Panc1 (cell line): ENCODE measurements at regions not wholly inside any gene's neighbourhood (a gene's known extent, or its start where the extent isn't known, plus 50 kb on each side); places are given as distances from the start of the nearest gene placed in this dataset.

Experiments used
- ATAC-seq: fragments of 200-7000 bp; cut with Tn5 transposase; 2 replicates; pipeline ENCODE4 v1.9.1; 2020; ENCODE audit warnings: mild to moderate bottlenecking, moderate library complexity
- BruUV-seq: library from RNA; stranded (reverse); fragments of 400-500 nt; replicated peaks from 2 replicates; lab custom pipeline; 2021; lab: Mats Ljungman, UMichigan
- CTCF ChIA-PET: fragments of 300-600 bp; sonication (Branson Sonifier 250); formaldehyde crosslinking; loops from one replicate; lab custom pipeline; 2022; ENCODE audit warnings: antibody characterized with exemption; lab: Charles Lee
- POLR2A ChIA-PET: fragments of 300-600 bp; sonication (Branson Sonifier 250); formaldehyde crosslinking; loops from one replicate; lab custom pipeline; 2022; ENCODE audit warnings: antibody characterized with exemption; lab: Charles Lee
- DNase-seq: peaks from one replicate; pipeline ENCODE4 v3.0.0-alpha.2; 2010; ENCODE audit warnings: low read depth, low spot score
- H3K27ac ChIP-seq: 2 replicates; pipeline ENCODE4 v1.5.1; 2011; ENCODE audit warnings: mild to moderate bottlenecking, low read length, inconsistent platforms
- H3K27me3 ChIP-seq: fragments of 200-500 bp; sonication (Bioruptor generic); 2 replicates; pipeline ENCODE4 v1.6.0; 2014; ENCODE audit warnings: low read length, inconsistent platforms; ENCODE audit not compliant: control insufficient read depth, insufficient read depth
- H3K36me3 ChIP-seq: fragments of 200-500 bp; sonication (Bioruptor generic); 2 replicates; pipeline ENCODE4 v1.5.1; 2014; ENCODE audit warnings: inconsistent platforms, mild to moderate bottlenecking, low read length, moderate library complexity; ENCODE audit not compliant: control insufficient read depth, insufficient read depth
- H3K4me1 ChIP-seq: 2 replicates; pipeline ENCODE4 v1.5.1; 2011; ENCODE audit warnings: inconsistent platforms, mild to moderate bottlenecking, low read length, moderate library complexity; ENCODE audit not compliant: control insufficient read depth, insufficient read depth
- H3K4me3 ChIP-seq, 2 experiments: 2 replicates each; pipeline ENCODE4 v1.5.1; 2011 to 2012; ENCODE audit warnings: low read depth in 2 of 2, low read length in 2 of 2, mild to moderate bottlenecking in 2 of 2, inconsistent platforms in 1 of 2, moderate library complexity in 1 of 2
- H3K9me3 ChIP-seq: fragments of 200-500 bp; sonication (Bioruptor generic); 2 replicates; pipeline ENCODE4 v1.5.1; 2014; ENCODE audit warnings: low read depth, mild to moderate bottlenecking, inconsistent platforms, low read length, moderate library complexity; ENCODE audit not compliant: control insufficient read depth, insufficient read depth
- POLR2AphosphoS5 ChIP-seq: IDR thresholded peaks from 2 replicates; pipeline ENCODE4 v1.6.1; 2012; ENCODE audit warnings: mild to moderate bottlenecking, low read depth, low read length, moderate library complexity
- REST ChIP-seq, 2 experiments: IDR thresholded peaks; 2 replicates each; pipeline ENCODE4 v1.6.1; 2011 to 2012; ENCODE audit warnings: low read depth in 2 of 2, control low read depth in 1 of 2, low read length in 1 of 2, mild to moderate bottlenecking in 1 of 2, moderate library complexity in 1 of 2; ENCODE audit not compliant: insufficient read depth in 1 of 2
- SIN3A ChIP-seq: IDR thresholded peaks from 2 replicates; pipeline ENCODE4 v1.6.1; 2012; ENCODE audit warnings: low read depth, mild to moderate bottlenecking, low read length, moderate library complexity, borderline replicate concordance; ENCODE audit not compliant: insufficient read depth
- TCF7L2 ChIP-seq: IDR thresholded peaks from 2 replicates; pipeline ENCODE4 v1.6.1; 2011; ENCODE audit warnings: mild to moderate bottlenecking, low read depth, low read length, inconsistent platforms
- in situ Hi-C: cut with HindIII; loops from 2 replicates; pipeline ENCODE4 v1.10.0; 2016; ENCODE audit warnings: low sequenced_read_pairs, low pct_unique_long_range_greater_than_20kb
- intact Hi-C: fragments of 100-400 bp; cut with micrococcal nuclease; formaldehyde crosslinking; loops from one replicate; pipeline ENCODE4 v1.10.0; 2022; ENCODE audit not compliant: unreplicated experiment
- TF ChIP-seq, protein P1 (sequence below): fragments of 450-650 bp; IDR thresholded peaks from 2 replicates; pipeline ENCODE4 v1.5.1; 2017; ENCODE audit warnings: mild to moderate bottlenecking

- DNase-seq (no peak), ATAC-seq (no peak)
- Histone ChIP-seq H3K4me1 (peaks cover 12% of the 10 kb centered on the region), H3K36me3 (no peaks in the 10 kb centered on the region), H3K27me3 (no peaks in the 10 kb centered on the region), H3K27ac (no peak overlapping the region), H3K9me3 (no peaks in the 10 kb centered on the region), H3K4me3 (no peak overlapping the region)
- TF ChIP-seq SIN3A, result no peak
- no peak for TF ChIP-seq REST (IDR thresholded peaks at IDR 0.05; ENCODE audit: insufficient read depth in 1 of 2, low read depth in 2 of 2, low read length in 1 of 2)
- TF ChIP-seq, protein P1, sequence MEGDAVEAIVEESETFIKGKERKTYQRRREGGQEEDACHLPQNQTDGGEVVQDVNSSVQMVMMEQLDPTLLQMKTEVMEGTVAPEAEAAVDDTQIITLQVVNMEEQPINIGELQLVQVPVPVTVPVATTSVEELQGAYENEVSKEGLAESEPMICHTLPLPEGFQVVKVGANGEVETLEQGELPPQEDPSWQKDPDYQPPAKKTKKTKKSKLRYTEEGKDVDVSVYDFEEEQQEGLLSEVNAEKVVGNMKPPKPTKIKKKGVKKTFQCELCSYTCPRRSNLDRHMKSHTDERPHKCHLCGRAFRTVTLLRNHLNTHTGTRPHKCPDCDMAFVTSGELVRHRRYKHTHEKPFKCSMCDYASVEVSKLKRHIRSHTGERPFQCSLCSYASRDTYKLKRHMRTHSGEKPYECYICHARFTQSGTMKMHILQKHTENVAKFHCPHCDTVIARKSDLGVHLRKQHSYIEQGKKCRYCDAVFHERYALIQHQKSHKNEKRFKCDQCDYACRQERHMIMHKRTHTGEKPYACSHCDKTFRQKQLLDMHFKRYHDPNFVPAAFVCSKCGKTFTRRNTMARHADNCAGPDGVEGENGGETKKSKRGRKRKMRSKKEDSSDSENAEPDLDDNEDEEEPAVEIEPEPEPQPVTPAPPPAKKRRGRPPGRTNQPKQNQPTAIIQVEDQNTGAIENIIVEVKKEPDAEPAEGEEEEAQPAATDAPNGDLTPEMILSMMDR, result no peak
- no peak for TF ChIP-seq TCF7L2
- no peak for TF ChIP-seq POLR2AphosphoS5
- intact Hi-C loops (no loop called here), in situ Hi-C loops (no loop called here)
- CTCF ChIA-PET, result no interaction called here
- BruUV-seq, result no TSS peak
- POLR2A ChIA-PET, result no interaction called here
These were observed 169.9 kb upstream of the ADO start for GRCh38 chr10:62634576-62634975.

DNA sequence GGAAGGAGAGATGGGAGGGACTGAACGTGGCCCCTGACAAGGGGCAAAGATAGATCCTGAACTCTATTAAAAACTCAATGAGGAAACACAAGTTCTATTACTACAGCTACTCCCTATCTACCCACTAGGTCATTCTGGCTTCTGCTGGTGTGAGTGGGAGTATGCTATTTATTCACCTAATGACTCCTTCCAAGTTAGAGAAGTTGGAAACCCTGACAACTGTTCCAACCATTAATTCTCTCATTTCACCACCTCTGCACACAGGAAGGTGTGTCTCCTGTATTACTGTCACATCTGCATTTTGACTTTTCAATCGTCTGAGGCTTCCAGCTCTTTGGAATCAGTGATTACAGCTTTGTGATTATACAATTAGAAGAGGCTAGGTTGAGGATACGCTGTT lies 169.4 kb upstream of the ADO start:
- ChIA-PET CTCF (interaction anchor here (0.6 kb wide), 1 partner anchor 1439 kb away, joined by 3 read pairs; no protein-coding TSS in a partner anchor), POLR2A (no interaction called here)
- BruUV-seq, result no TSS peak
- in situ Hi-C loops, result no loop called here
- H3K27me3 ChIP-seq, result no peaks in the 10 kb centered on the region
- no peak for ATAC-seq
- no peak overlapping the region for H3K4me3 ChIP-seq
- no peak overlapping the region for H3K27ac ChIP-seq
- peaks cover 12% of the 10 kb centered on the region for H3K4me1 ChIP-seq
- no peak for TF ChIP-seq TCF7L2
- TF ChIP-seq REST (IDR thresholded peaks at IDR 0.05; ENCODE audit: insufficient read depth in 1 of 2, low read depth in 2 of 2, low read length in 1 of 2), result no peak
- TF ChIP-seq, protein P1, result no peak
- TF ChIP-seq POLR2AphosphoS5, result no peak
- TF ChIP-seq SIN3A, result no peak
- no peak for DNase-seq
- no peaks in the 10 kb centered on the region for H3K36me3 ChIP-seq
- no peaks in the 10 kb centered on the region for H3K9me3 ChIP-seq
- intact Hi-C loops, result no loop called here
